ENCODE measurements at regions not wholly inside any gene's neighbourhood (a gene's known extent, or its start where the extent isn't known, plus 50 kb on each side); places are given as distances from the start of the nearest gene placed in this dataset.

DNA sequence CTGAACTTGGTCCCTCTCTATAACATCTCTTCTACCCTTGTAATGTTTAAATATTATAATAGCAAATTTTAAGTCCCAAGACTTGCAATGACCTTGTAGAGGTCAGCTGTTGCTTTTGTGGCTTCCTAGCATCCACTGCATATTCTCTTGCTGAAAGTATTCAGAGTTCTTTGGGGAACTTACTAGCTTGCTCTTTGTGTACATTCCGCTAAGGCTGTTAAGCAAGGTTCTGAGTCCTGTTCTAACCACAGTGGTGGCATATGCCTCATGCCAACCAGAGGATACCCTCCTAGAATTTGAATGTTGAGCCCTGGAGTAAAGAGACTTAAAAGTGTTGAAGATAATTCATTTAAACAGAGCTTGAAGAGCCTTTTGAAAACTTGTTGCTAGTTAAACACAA lies 570.9 kb downstream of the TLE1 start:
- no TSS peak for BruUV-seq (replicated peaks)
- TF ChIP-seq, protein P1, sequence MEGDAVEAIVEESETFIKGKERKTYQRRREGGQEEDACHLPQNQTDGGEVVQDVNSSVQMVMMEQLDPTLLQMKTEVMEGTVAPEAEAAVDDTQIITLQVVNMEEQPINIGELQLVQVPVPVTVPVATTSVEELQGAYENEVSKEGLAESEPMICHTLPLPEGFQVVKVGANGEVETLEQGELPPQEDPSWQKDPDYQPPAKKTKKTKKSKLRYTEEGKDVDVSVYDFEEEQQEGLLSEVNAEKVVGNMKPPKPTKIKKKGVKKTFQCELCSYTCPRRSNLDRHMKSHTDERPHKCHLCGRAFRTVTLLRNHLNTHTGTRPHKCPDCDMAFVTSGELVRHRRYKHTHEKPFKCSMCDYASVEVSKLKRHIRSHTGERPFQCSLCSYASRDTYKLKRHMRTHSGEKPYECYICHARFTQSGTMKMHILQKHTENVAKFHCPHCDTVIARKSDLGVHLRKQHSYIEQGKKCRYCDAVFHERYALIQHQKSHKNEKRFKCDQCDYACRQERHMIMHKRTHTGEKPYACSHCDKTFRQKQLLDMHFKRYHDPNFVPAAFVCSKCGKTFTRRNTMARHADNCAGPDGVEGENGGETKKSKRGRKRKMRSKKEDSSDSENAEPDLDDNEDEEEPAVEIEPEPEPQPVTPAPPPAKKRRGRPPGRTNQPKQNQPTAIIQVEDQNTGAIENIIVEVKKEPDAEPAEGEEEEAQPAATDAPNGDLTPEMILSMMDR (IDR thresholded peaks at IDR 0.05; ENCODE audit: unreplicated experiment) = no peak
- Mint-ChIP-seq H3K4me1 (ENCODE audit: low read depth, unreplicated experiment) (no peaks in the 10 kb centered on the region), H3K27ac (ENCODE audit: unreplicated experiment) (no peak overlapping the region), H3K9me3 (ENCODE audit: low read depth, unreplicated experiment) (peaks cover 4% of the 10 kb centered on the region), H3K4me3 (ENCODE audit: low read depth, unreplicated experiment) (no peak overlapping the region), H3K36me3 (ENCODE audit: insufficient read depth, unreplicated experiment) (no peaks in the 10 kb centered on the region), H3K27me3 (ENCODE audit: unreplicated experiment) (no peaks in the 10 kb centered on the region)
- no peak for DNase-seq
- CTCF ChIA-PET = no interaction called here
- intact Hi-C loops (cut with micrococcal nuclease; ENCODE audit: unreplicated experiment) = no loop called here

DNA sequence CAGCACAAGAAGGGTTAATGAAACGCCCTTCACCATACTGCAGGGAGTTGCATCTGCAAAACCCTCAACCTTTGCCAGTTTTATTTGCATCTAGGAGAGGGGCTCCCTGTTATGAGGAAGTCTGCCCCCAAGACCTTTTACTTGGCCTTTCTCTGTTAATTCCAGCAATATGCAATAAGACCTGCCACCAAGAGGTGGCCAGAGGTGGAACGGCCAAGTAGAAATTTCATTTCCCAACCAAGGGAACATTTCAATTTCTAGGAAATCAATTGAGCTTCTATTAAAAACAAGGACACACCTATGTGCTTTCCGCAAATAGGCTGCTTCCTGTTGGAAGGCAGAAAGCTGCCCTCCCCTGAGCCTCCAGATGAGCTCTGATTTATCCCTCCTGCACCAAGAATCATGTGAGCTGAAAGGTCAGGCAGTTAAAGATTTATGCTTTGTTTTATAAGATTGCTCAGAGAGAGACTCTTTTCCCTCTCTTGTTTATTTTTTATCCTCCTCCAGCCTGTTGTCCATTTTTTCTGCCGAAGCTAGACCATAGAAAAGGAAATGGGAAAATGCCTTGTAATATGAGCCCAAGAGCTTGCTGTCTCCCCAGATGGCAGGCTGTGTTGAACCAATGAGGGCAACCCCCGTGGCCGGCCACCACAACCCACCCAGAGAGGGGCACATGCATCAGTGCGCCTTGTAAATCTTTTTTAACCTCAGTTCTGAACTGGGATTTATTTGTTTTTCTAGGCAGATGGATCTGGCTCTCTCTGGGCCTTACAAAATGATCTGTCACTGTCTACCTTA lies 572.8 kb downstream of the TLE1 start:
- Mint-ChIP-seq H3K4me1 (ENCODE audit: low read depth, unreplicated experiment) (no peaks in the 10 kb centered on the region), H3K27ac (ENCODE audit: unreplicated experiment) (no peak overlapping the region), H3K36me3 (ENCODE audit: insufficient read depth, unreplicated experiment) (no peaks in the 10 kb centered on the region), H3K27me3 (ENCODE audit: unreplicated experiment) (no peaks in the 10 kb centered on the region), H3K4me3 (ENCODE audit: low read depth, unreplicated experiment) (no peak overlapping the region), H3K9me3 (ENCODE audit: low read depth, unreplicated experiment) (peaks cover 4% of the 10 kb centered on the region)
- TF ChIP-seq, protein P1 (IDR thresholded peaks at IDR 0.05; ENCODE audit: unreplicated experiment) = no peak
- no TSS peak for BruUV-seq (replicated peaks)
- intact Hi-C loops (cut with micrococcal nuclease; ENCODE audit: unreplicated experiment) = no loop called here
- DNase-seq = no peak
- CTCF ChIA-PET = no interaction called here

DNA sequence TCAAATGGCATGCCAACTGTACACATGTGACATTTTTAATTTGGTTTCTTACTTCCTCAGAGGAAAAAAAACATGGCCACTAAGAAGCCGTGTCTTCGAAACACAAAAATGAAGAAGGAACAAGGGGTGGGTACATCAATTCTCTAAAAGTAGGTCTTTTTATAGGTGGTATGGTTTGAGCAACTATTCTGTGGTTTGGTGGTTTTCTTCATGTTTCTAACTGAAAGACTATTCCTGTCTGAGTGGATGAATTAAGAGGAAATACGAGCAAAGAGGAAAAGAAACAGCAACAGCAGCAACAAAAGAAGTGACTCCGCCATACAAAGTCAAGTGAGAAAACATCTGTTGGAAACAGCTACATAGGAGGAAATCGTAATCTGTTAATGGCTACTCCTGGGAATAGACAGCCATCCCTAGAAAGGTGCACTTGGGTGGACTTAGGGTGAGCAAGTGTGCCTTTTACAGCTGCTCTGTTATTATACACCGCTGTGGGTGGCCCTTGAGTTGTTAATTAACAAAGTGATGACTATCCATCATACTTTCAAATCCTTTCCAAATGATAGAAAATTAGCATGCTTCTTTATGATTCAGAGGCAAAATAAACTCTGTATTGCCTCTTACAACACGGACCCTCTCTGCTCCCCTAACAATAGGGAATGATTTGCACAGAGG lies 575.8 kb downstream of the TLE1 start:
- CTCF ChIA-PET = interaction anchor here (0.6 kb wide), 1 partner anchor 86 kb away, joined by 4 read pairs; no protein-coding TSS in a partner anchor
- BruUV-seq (replicated peaks) = no TSS peak

DNA sequence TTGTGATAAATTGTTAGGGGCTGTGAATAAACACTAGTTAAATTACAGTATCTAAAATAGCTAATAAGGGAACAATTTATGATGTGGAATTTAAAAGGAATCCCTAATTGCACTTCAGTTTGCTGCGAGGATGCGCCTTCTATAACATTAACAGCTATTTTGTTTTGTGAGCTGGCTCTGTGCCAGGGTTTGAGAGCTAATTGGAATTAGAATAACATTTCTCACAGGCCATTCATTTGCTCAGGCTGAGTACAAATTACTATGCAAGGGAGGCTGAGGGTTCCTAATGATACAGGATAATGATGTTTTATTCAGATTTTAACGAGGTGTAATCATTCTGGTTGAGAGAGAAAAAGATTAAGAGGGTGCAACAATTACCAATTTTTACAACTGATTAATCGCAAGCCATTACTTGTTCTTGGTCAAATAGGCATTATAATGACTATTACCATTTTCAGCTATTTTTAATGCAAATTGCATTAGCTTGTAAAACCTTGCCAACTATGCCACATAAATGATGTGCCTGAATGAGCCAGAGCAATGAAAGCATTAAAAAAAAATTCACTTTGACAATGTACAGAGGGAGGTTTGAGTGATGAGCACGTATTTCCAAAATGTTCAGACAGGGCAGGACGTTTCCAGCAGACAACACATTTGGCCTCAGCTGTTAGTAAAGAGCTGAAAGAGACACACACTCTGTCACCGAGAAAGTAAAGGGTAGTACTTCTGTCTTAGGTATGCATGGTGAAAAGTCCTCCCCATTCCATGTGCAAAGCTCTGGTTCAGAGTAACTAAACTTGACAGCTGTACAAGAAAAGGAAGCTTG lies 576.5 kb downstream of the TLE1 start:
- CTCF ChIA-PET = no interaction called here
- BruUV-seq (replicated peaks) = no TSS peak
- TF ChIP-seq, protein P1 (IDR thresholded peaks at IDR 0.05; ENCODE audit: unreplicated experiment) = no peak

More for the DNA sequence above, 575.8 kb downstream of the TLE1 start:
- Mint-ChIP-seq H3K4me3 (ENCODE audit: low read depth, unreplicated experiment) (no peak overlapping the region), H3K27me3 (ENCODE audit: unreplicated experiment) (no peaks in the 10 kb centered on the region), H3K4me1 (ENCODE audit: low read depth, unreplicated experiment) (peaks cover 2% of the 10 kb centered on the region), H3K36me3 (ENCODE audit: insufficient read depth, unreplicated experiment) (no peaks in the 10 kb centered on the region), H3K27ac (ENCODE audit: unreplicated experiment) (no peak overlapping the region), H3K9me3 (ENCODE audit: low read depth, unreplicated experiment) (peaks cover 4% of the 10 kb centered on the region)
- TF ChIP-seq, protein P1 (IDR thresholded peaks at IDR 0.05; ENCODE audit: unreplicated experiment) = no peak
- intact Hi-C loops (cut with micrococcal nuclease; ENCODE audit: unreplicated experiment) = no loop called here
- DNase-seq = no peak

More for the DNA sequence above, 576.5 kb downstream of the TLE1 start:
- peaks cover 9% of the 10 kb centered on the region for H3K4me1 Mint-ChIP-seq (ENCODE audit: low read depth, unreplicated experiment)
- intact Hi-C loops (cut with micrococcal nuclease; ENCODE audit: unreplicated experiment) = no loop called here
- no peak overlapping the region for H3K4me3 Mint-ChIP-seq (ENCODE audit: low read depth, unreplicated experiment)
- H3K27ac Mint-ChIP-seq (ENCODE audit: unreplicated experiment) = no peak overlapping the region
- H3K9me3 Mint-ChIP-seq (ENCODE audit: low read depth, unreplicated experiment) = peaks cover 3% of the 10 kb centered on the region
- no peaks in the 10 kb centered on the region for H3K36me3 Mint-ChIP-seq (ENCODE audit: insufficient read depth, unreplicated experiment)
- DNase-seq = no peak
- H3K27me3 Mint-ChIP-seq (ENCODE audit: unreplicated experiment) = no peaks in the 10 kb centered on the region
